ENCODE measurements at regions not wholly inside any gene's neighbourhood (a gene's known extent, or its start where the extent isn't known, plus 50 kb on each side); places are given as distances from the start of the nearest gene placed in this dataset.
"Not testable (repeated sequence)": the region's sequence is repeated elsewhere in the genome, so short reads cannot be mapped to it uniquely, and the experiment has no call there.

GRCh38 chr10:22467393-22467792 lies 122.1 kb downstream of the SPAG6 start:
- not testable (repeated sequence) for DNase-seq (ENCODE audit: low spot score)

GRCh38 chr10:22468570-22469320 lies 123.4 kb downstream of the SPAG6 start:
- DNase-seq (ENCODE audit: low spot score) = no peak

GRCh38 chr10:22473044-22473443 lies 127.7 kb downstream of the SPAG6 start:
- no peak for DNase-seq (ENCODE audit: low spot score)

- no peak for DNase-seq (ENCODE audit: low spot score)
Observed at GRCh38 chr10:22473459-22473858, 128.2 kb downstream of the SPAG6 start.

GRCh38 chr10:22475651-22476600 lies 130.6 kb downstream of the SPAG6 start:
- peak; percentile 70 for DNase-seq (ENCODE audit: low spot score)

GRCh38 chr10:22476601-22477321 lies 131.5 kb downstream of the SPAG6 start:
- no peak for DNase-seq (ENCODE audit: low spot score)

GRCh38 chr10:22477334-22478287 lies 132.3 kb downstream of the SPAG6 start:
- no peak for DNase-seq (ENCODE audit: low spot score)

GRCh38 chr10:22478555-22479334 lies 133.4 kb downstream of the SPAG6 start:
- no peak for DNase-seq (ENCODE audit: low spot score)

GRCh38 chr10:22479419-22479818 lies 134.1 kb downstream of the SPAG6 start:
- no peak for DNase-seq (ENCODE audit: low spot score)

- DNase-seq (ENCODE audit: low spot score) = no peak
Observed at GRCh38 chr10:22481106-22481505, 135.8 kb downstream of the SPAG6 start.

- DNase-seq (ENCODE audit: low spot score) = no peak
Observed at GRCh38 chr10:22481687-22482539, 136.6 kb downstream of the SPAG6 start.

GRCh38 chr10:22483132-22483531 lies 137.8 kb downstream of the SPAG6 start:
- no peak for DNase-seq (ENCODE audit: low spot score)
